Mesendoderm (in vitro differentiated cells): ENCODE measurements at regions not wholly inside any gene's neighbourhood (a gene's known extent, or its start where the extent isn't known, plus 50 kb on each side); places are given as distances from the start of the nearest gene placed in this dataset.

Experiments used
- DNase-seq: peaks from one replicate; pipeline ENCODE4 v3.0.0; 2013
- H2AK5ac ChIP-seq: 2 replicates; pipeline ENCODE4 v1.6.1; 2013; ENCODE audit warnings: low read length, inconsistent platforms
- H2BK120ac ChIP-seq: 2 replicates; pipeline ENCODE4 v1.6.1; 2013; ENCODE audit warnings: low read depth, mild to moderate bottlenecking, low read length, moderate library complexity, mixed read lengths
- H2BK15ac ChIP-seq: replicated peaks from 2 replicates; pipeline ENCODE4 v1.6.1; 2013; ENCODE audit warnings: low read depth, mild to moderate bottlenecking, moderate library complexity
- H2BK5ac ChIP-seq: 2 replicates; pipeline ENCODE4 v1.6.1; 2013; ENCODE audit warnings: low read length, inconsistent platforms
- H3K18ac ChIP-seq: 2 replicates; pipeline ENCODE4 v1.6.1; 2013; ENCODE audit warnings: mild to moderate bottlenecking, low read length, mixed read lengths
- H3K23ac ChIP-seq: one replicate; pipeline ENCODE4 v1.6.1; 2013; ENCODE audit warnings: low read length
- H3K27ac ChIP-seq: 2 replicates; pipeline ENCODE4 v1.5.1; 2013; ENCODE audit warnings: low read depth, mild to moderate bottlenecking, inconsistent platforms, low read length, moderate library complexity
- H3K27me3 ChIP-seq: 2 replicates; pipeline ENCODE4 v1.6.1; 2013; ENCODE audit warnings: low read length, control low read depth, mild to moderate bottlenecking, inconsistent platforms; ENCODE audit not compliant: insufficient read depth, poor library complexity
- H3K36me3 ChIP-seq: 2 replicates; pipeline ENCODE4 v1.6.1; 2013; ENCODE audit warnings: low read length, inconsistent platforms; ENCODE audit not compliant: control insufficient read depth, insufficient read depth
- H3K4ac ChIP-seq: one replicate; pipeline ENCODE4 v1.6.1; 2013; ENCODE audit warnings: low read depth, mild to moderate bottlenecking, low read length, moderate library complexity
- H3K4me1 ChIP-seq: 2 replicates; pipeline ENCODE4 v1.6.1; 2013; ENCODE audit warnings: low read depth, low read length, inconsistent platforms; ENCODE audit not compliant: control insufficient read depth
- H3K4me2 ChIP-seq: 2 replicates; pipeline ENCODE4 v1.6.1; 2013; ENCODE audit warnings: low read length
- H3K4me3 ChIP-seq: 2 replicates; pipeline ENCODE4 v1.5.1; 2013; ENCODE audit warnings: mild to moderate bottlenecking, low read length
- H3K56ac ChIP-seq: one replicate; pipeline ENCODE4 v1.6.1; 2013; ENCODE audit warnings: low read length
- H3K79me1 ChIP-seq: 2 replicates; pipeline ENCODE4 v1.6.1; 2013; ENCODE audit warnings: low read length, inconsistent platforms
- H3K79me2 ChIP-seq: 2 replicates; pipeline ENCODE4 v1.6.1; 2013; ENCODE audit warnings: mild to moderate bottlenecking, low read length; ENCODE audit not compliant: control insufficient read depth, insufficient read depth
- H3K9ac ChIP-seq: 2 replicates; pipeline ENCODE4 v1.6.1; 2013; ENCODE audit warnings: low read length, inconsistent platforms
- H4K5ac ChIP-seq: one replicate; pipeline ENCODE4 v1.6.1; 2013; ENCODE audit warnings: low read length
- H4K8ac ChIP-seq: one replicate; pipeline ENCODE4 v1.6.1; 2013; ENCODE audit warnings: low read depth, mild to moderate bottlenecking, control low read depth, low read length, moderate library complexity
- WGBS: extraction: QIAGEN DNeasy Blood & Tissue Kit; methylation state at CpG from one replicate; pipeline ENCODE4 v1.1.7; 2013; ENCODE audit warnings: low lambda C conversion rate, missing lambda C conversion rate; ENCODE audit not compliant: insufficient coverage; ENCODE audit errors: extremely low coverage; 5-methylcytosine and 5-hydroxymethylcytosine counted together

- Histone ChIP-seq H3K27me3 (peaks cover 75% of the 10 kb centered on the region), H3K27ac (no peak overlapping the region), H4K8ac (no peak overlapping the region), H2BK15ac (no peak overlapping the region), H3K79me2 (no peaks in the 10 kb centered on the region), H2AK5ac (no peak overlapping the region), H2BK120ac (no peak overlapping the region), H3K4ac (no peak overlapping the region), H3K4me2 (peak overlapping the region; percentile 97), H3K23ac (no peak overlapping the region), H2BK5ac (no peak overlapping the region), H3K4me1 (no peaks in the 10 kb centered on the region), H3K4me3 (peak overlapping the region; percentile 51), H4K5ac (no peak overlapping the region), H3K79me1 (no peaks in the 10 kb centered on the region), H3K18ac (no peak overlapping the region), H3K56ac (peak overlapping the region; percentile 40), H3K36me3 (no peaks in the 10 kb centered on the region), H3K9ac (peak overlapping the region; percentile 36)
- no CpG with 5 or more reads among the region's 83 CpGs for WGBS
- peak; percentile 79 for DNase-seq
Measured at GRCh38 chr11:43579171-43579918, 101.2 kb upstream of the HSD17B12 start.

- Histone ChIP-seq H3K9ac (peak overlapping the region; percentile 36), H3K4me3 (peak overlapping the region; percentile 51), H3K23ac (no peak overlapping the region), H2BK5ac (no peak overlapping the region), H2BK15ac (no peak overlapping the region), H4K5ac (no peak overlapping the region), H3K27ac (no peak overlapping the region), H2AK5ac (no peak overlapping the region), H3K4ac (no peak overlapping the region), H3K79me1 (no peaks in the 10 kb centered on the region), H3K36me3 (no peaks in the 10 kb centered on the region), H3K27me3 (peaks cover 75% of the 10 kb centered on the region), H3K18ac (no peak overlapping the region), H4K8ac (no peak overlapping the region), H3K4me2 (peak overlapping the region; percentile 97), H3K79me2 (no peaks in the 10 kb centered on the region), H3K56ac (peak overlapping the region; percentile 40), H2BK120ac (no peak overlapping the region), H3K4me1 (no peaks in the 10 kb centered on the region)
- DNase-seq = peak; percentile 49
- WGBS = no CpG with 5 or more reads among the region's 5 CpGs
Measured at GRCh38 chr11:43579919-43580276, 100.6 kb upstream of the HSD17B12 start.

- H4K8ac ChIP-seq = no peak overlapping the region
- no peaks in the 10 kb centered on the region for H3K4me1 ChIP-seq
- no peaks in the 10 kb centered on the region for H3K36me3 ChIP-seq
- WGBS = no CpG with 5 or more reads among the region's 39 CpGs
- no peak overlapping the region for H3K27ac ChIP-seq
- peak overlapping the region; percentile 91 for H3K4me2 ChIP-seq
- H3K79me2 ChIP-seq = no peaks in the 10 kb centered on the region
- no peaks in the 10 kb centered on the region for H3K79me1 ChIP-seq
- peaks cover 65% of the 10 kb centered on the region for H3K27me3 ChIP-seq
- H3K9ac ChIP-seq = no peak overlapping the region
- H4K5ac ChIP-seq = no peak overlapping the region
- H2BK5ac ChIP-seq = no peak overlapping the region
- no peak overlapping the region for H3K56ac ChIP-seq
- no peak overlapping the region for H2AK5ac ChIP-seq
- peak overlapping the region; percentile 15 for H3K4me3 ChIP-seq
- no peak overlapping the region for H3K18ac ChIP-seq
- H2BK15ac ChIP-seq = no peak overlapping the region
- H2BK120ac ChIP-seq = no peak overlapping the region
- H3K4ac ChIP-seq = no peak overlapping the region
- DNase-seq = peak; percentile 49
- H3K23ac ChIP-seq = peak overlapping the region; percentile 37
Measured at GRCh38 chr11:43580735-43581369, 99.7 kb upstream of the HSD17B12 start.

- Histone ChIP-seq H4K5ac (no peak overlapping the region), H3K4ac (no peak overlapping the region), H3K4me2 (peak overlapping the region; percentile 91), H3K79me1 (no peaks in the 10 kb centered on the region), H3K18ac (no peak overlapping the region), H3K23ac (peak overlapping the region; percentile 37), H3K27me3 (peaks cover 59% of the 10 kb centered on the region), H3K56ac (no peak overlapping the region), H3K4me3 (no peak overlapping the region), H2BK120ac (no peak overlapping the region), H4K8ac (no peak overlapping the region), H3K36me3 (no peaks in the 10 kb centered on the region), H3K4me1 (no peaks in the 10 kb centered on the region), H3K9ac (no peak overlapping the region), H2BK5ac (no peak overlapping the region), H3K27ac (no peak overlapping the region), H2BK15ac (no peak overlapping the region), H3K79me2 (no peaks in the 10 kb centered on the region), H2AK5ac (no peak overlapping the region)
- DNase-seq = no peak
- WGBS = no CpG with 5 or more reads among the region's 39 CpGs
Measured at GRCh38 chr11:43581370-43582023, 99.0 kb upstream of the HSD17B12 start.

- no peak overlapping the region for H2BK120ac ChIP-seq
Measured at GRCh38 chr11:43582024-43582862, 98.3 kb upstream of the HSD17B12 start.

More at GRCh38 chr11:43582024-43582862, 98.3 kb upstream of the HSD17B12 start:
- Histone ChIP-seq H2BK15ac (no peak overlapping the region), H3K4me1 (no peaks in the 10 kb centered on the region), H3K27ac (no peak overlapping the region), H3K9ac (no peak overlapping the region), H3K79me2 (no peaks in the 10 kb centered on the region), H2BK5ac (no peak overlapping the region), H3K4me3 (no peak overlapping the region), H3K18ac (no peak overlapping the region), H3K23ac (no peak overlapping the region), H2AK5ac (no peak overlapping the region), H3K4ac (no peak overlapping the region), H4K5ac (no peak overlapping the region), H3K79me1 (no peaks in the 10 kb centered on the region), H3K27me3 (peaks cover 56% of the 10 kb centered on the region), H4K8ac (no peak overlapping the region), H3K36me3 (no peaks in the 10 kb centered on the region), H3K4me2 (no peak overlapping the region), H3K56ac (no peak overlapping the region)
- no CpG with 5 or more reads among the region's 37 CpGs for WGBS
- DNase-seq = no peak
